Thymus (tissue), 11 donors: ENCODE measurements at regions not wholly inside any gene's neighbourhood (a gene's known extent, or its start where the extent isn't known, plus 50 kb on each side); places are given as distances from the start of the nearest gene placed in this dataset.
A peak's percentile ranks its signal among the peaks of the same experiment; 100 is the strongest.
"Not testable (repeated sequence)": the region's sequence is repeated elsewhere in the genome, so short reads cannot be mapped to it uniquely, and the experiment has no call there.

ENCODE experiments used
- DNase-seq, 9 donors: peaks; one replicate each; pipeline ENCODE4 v3.0.0-alpha.2; 2013; ENCODE audit warnings: low spot score in 9 of 9, low read depth in 6 of 9, missing footprints in 1 of 9
- H3K27ac ChIP-seq, 2 donors: one replicate each; pipeline ENCODE4 v1.5.1; 2013; ENCODE audit warnings: control low read depth in 1 of 2, low read depth in 1 of 2, low read length in 1 of 2, mild to moderate bottlenecking in 1 of 2, moderate library complexity in 1 of 2
- H3K27me3 ChIP-seq, 2 donors: one replicate each; pipeline ENCODE4 v1.5.1; 2013; ENCODE audit warnings: low read length in 1 of 2; ENCODE audit not compliant: control insufficient read depth in 2 of 2, insufficient read depth in 1 of 2
- H3K36me3 ChIP-seq, 2 donors: one replicate each; pipeline ENCODE4 v1.5.1; 2013; ENCODE audit warnings: low read length in 1 of 2, mild to moderate bottlenecking in 1 of 2, moderate library complexity in 1 of 2; ENCODE audit not compliant: control insufficient read depth in 2 of 2, insufficient read depth in 2 of 2
- H3K4me1 ChIP-seq, 2 donors: one replicate each; pipeline ENCODE4 v1.5.1; 2013; ENCODE audit warnings: low read length in 2 of 2; ENCODE audit not compliant: control insufficient read depth in 2 of 2, insufficient read depth in 2 of 2
- H3K4me3 ChIP-seq, 2 donors: one replicate each; pipeline ENCODE4 v1.5.1; 2013; ENCODE audit warnings: low read length in 2 of 2, control low read depth in 1 of 2, mild to moderate bottlenecking in 1 of 2
- H3K9me3 ChIP-seq, 2 donors: one replicate each; pipeline ENCODE4 v1.5.1; 2013; ENCODE audit warnings: low read length in 1 of 2, mild to moderate bottlenecking in 1 of 2; ENCODE audit not compliant: control insufficient read depth in 2 of 2, insufficient read depth in 1 of 2
- WGBS: extraction: QIAGEN DNeasy Blood & Tissue Kit; methylation state at CpG from one replicate; pipeline ENCODE4 v1.1.7; 2013; 5-methylcytosine and 5-hydroxymethylcytosine counted together
- donor health status: healthy.

GRCh38 chr10:84706875-84707274 lies 378.5 kb downstream of the CCSER2 start:
- DNase-seq, result no peak
- Histone ChIP-seq H3K36me3 (no peaks in the 10 kb centered on the region), H3K27me3 (no peaks in the 10 kb centered on the region), H3K9me3 (no peaks in the 10 kb centered on the region), H3K27ac (no peak overlapping the region), H3K4me3 (no peak overlapping the region), H3K4me1 (no peaks in the 10 kb centered on the region)
- WGBS, result 91% methylated on average over 8 of the region's 8 CpGs

GRCh38 chr10:84715911-84716310 lies 387.5 kb downstream of the CCSER2 start:
- 35% methylated on average over 2 of the region's 2 CpGs for WGBS
- peak in 4 of 9 donors; percentile 2 to 18 (median 13) for DNase-seq
- H3K9me3 ChIP-seq, result no peaks in the 10 kb centered on the region

GRCh38 chr10:84718877-84719616 lies 390.7 kb downstream of the CCSER2 start:
- 84% methylated on average over 3 of the region's 3 CpGs for WGBS
- H3K27me3 ChIP-seq, result no peaks in the 10 kb centered on the region
- no peak overlapping the region for H3K27ac ChIP-seq

More at GRCh38 chr10:84715911-84716310, 387.5 kb downstream of the CCSER2 start:
- Histone ChIP-seq H3K4me1 (no peaks in the 10 kb centered on the region), H3K27ac (no peak overlapping the region), H3K4me3 (no peak overlapping the region), H3K27me3 (no peaks in the 10 kb centered on the region), H3K36me3 (no peaks in the 10 kb centered on the region)

GRCh38 chr10:84719687-84720086 lies 391.3 kb downstream of the CCSER2 start:
- Histone ChIP-seq H3K36me3 (no peaks in the 10 kb centered on the region), H3K4me1 (no peaks in the 10 kb centered on the region), H3K4me3 (no peak overlapping the region), H3K9me3 (no peaks in the 10 kb centered on the region), H3K27ac (no peak overlapping the region), H3K27me3 (no peaks in the 10 kb centered on the region)
- WGBS, result 91% methylated on average over 1 of the region's 1 CpG
- DNase-seq, result no peak

More at GRCh38 chr10:84718877-84719616, 390.7 kb downstream of the CCSER2 start:
- H3K9me3 ChIP-seq, result no peaks in the 10 kb centered on the region
- no peaks in the 10 kb centered on the region for H3K4me1 ChIP-seq
- H3K36me3 ChIP-seq, result no peaks in the 10 kb centered on the region
- H3K4me3 ChIP-seq, result no peak overlapping the region
- DNase-seq, result no peak

GRCh38 chr10:84727398-84727797 lies 399.0 kb downstream of the CCSER2 start:
- no peaks in the 10 kb centered on the region for H3K36me3 ChIP-seq
- H3K27me3 ChIP-seq, result no peaks in the 10 kb centered on the region
- peaks cover 0 to 5% of the 10 kb centered on the region in 2 donors for H3K9me3 ChIP-seq
- DNase-seq, result no peak
- 86% methylated on average over 5 of the region's 5 CpGs for WGBS
- no peak overlapping the region for H3K27ac ChIP-seq
- H3K4me3 ChIP-seq, result no peak overlapping the region
- no peaks in the 10 kb centered on the region for H3K4me1 ChIP-seq

- H3K27ac ChIP-seq, H3K36me3 ChIP-seq, H3K9me3 ChIP-seq, H3K27me3 ChIP-seq, H3K4me3 ChIP-seq, DNase-seq, H3K4me1 ChIP-seq: not testable (repeated sequence)
- 84% methylated on average over 9 of the region's 9 CpGs for WGBS
These were observed 410.7 kb downstream of the CCSER2 start for GRCh38 chr10:84739126-84739525.

- 100% methylated on average over 1 of the region's 1 CpG for WGBS
- Histone ChIP-seq H3K27me3 (no peaks in the 10 kb centered on the region), H3K27ac (no peak overlapping the region), H3K9me3 (no peaks in the 10 kb centered on the region), H3K36me3 (no peaks in the 10 kb centered on the region), H3K4me3 (no peak overlapping the region), H3K4me1 (no peaks in the 10 kb centered on the region)
- DNase-seq, result no peak
These were observed 411.3 kb downstream of the CCSER2 start for GRCh38 chr10:84739641-84740040.

GRCh38 chr10:84743483-84743882 lies 415.1 kb downstream of the CCSER2 start:
- Histone ChIP-seq H3K9me3 (no peaks in the 10 kb centered on the region), H3K4me1 (no peaks in the 10 kb centered on the region), H3K4me3 (no peak overlapping the region), H3K27me3 (no peaks in the 10 kb centered on the region), H3K36me3 (no peaks in the 10 kb centered on the region), H3K27ac (no peak overlapping the region)
- no peak for DNase-seq

- Histone ChIP-seq H3K27ac (no peak overlapping the region), H3K36me3 (no peaks in the 10 kb centered on the region), H3K27me3 (no peaks in the 10 kb centered on the region), H3K4me3 (no peak overlapping the region), H3K9me3 (no peaks in the 10 kb centered on the region), H3K4me1 (no peaks in the 10 kb centered on the region)
- WGBS, result 84% methylated on average over 7 of the region's 7 CpGs
- DNase-seq, result no peak
These were observed 426.9 kb downstream of the CCSER2 start for GRCh38 chr10:84755311-84755710.
